Urinary bladder (tissue), 3 donors: ENCODE measurements at regions not wholly inside any gene's neighbourhood (a gene's known extent, or its start where the extent isn't known, plus 50 kb on each side); places are given as distances from the start of the nearest gene placed in this dataset.
A peak's percentile ranks its signal among the peaks of the same experiment; 100 is the strongest.
"Not testable (repeated sequence)": the region's sequence is repeated elsewhere in the genome, so short reads cannot be mapped to it uniquely, and the experiment has no call there.

Experiments used
- DNase-seq: peaks from one replicate; pipeline ENCODE4 v3.0.0-alpha.2; 2015; ENCODE audit errors: extremely low spot score
- H3K27ac ChIP-seq: one replicate; pipeline ENCODE4 v1.5.1; 2013; ENCODE audit warnings: low read depth, mild to moderate bottlenecking, moderate library complexity
- H3K36me3 ChIP-seq: one replicate; pipeline ENCODE4 v1.6.1; 2013; ENCODE audit warnings: mild to moderate bottlenecking, moderate library complexity; ENCODE audit not compliant: insufficient read depth
- H3K4me1 ChIP-seq: one replicate; pipeline ENCODE4 v1.6.1; 2013; ENCODE audit warnings: mild to moderate bottlenecking, moderate library complexity; ENCODE audit not compliant: insufficient read depth
- H3K4me3 ChIP-seq: one replicate; pipeline ENCODE4 v1.5.1; 2013; ENCODE audit warnings: low read depth, low read length
- WGBS: extraction: QIAGEN DNeasy Blood & Tissue Kit; methylation state at CpG from one replicate; pipeline ENCODE4 v1.1.7; 2013; 5-methylcytosine and 5-hydroxymethylcytosine counted together
- donor health status: healthy with polysubstance abuse.
- donor health status: healthy.

- no peak for DNase-seq
- H3K27ac ChIP-seq: no peak overlapping the region
- no peak overlapping the region for H3K4me3 ChIP-seq
- 96% methylated on average over 3 of the region's 3 CpGs for WGBS
- no peaks in the 10 kb centered on the region for H3K4me1 ChIP-seq
- H3K36me3 ChIP-seq: no peaks in the 10 kb centered on the region
Observed at GRCh38 chr10:21343087-21343486, 182.4 kb downstream of the SKIDA1 start.

GRCh38 chr10:21342499-21342898 is 183.0 kb downstream of the SKIDA1 start:
- not testable (repeated sequence) for H3K27ac ChIP-seq, H3K4me3 ChIP-seq, H3K4me1 ChIP-seq, DNase-seq, H3K36me3 ChIP-seq
- WGBS: 88% methylated on average over 1 of the region's 1 CpG

- Histone ChIP-seq H3K27ac (no peak overlapping the region), H3K4me1 (no peaks in the 10 kb centered on the region), H3K4me3 (no peak overlapping the region), H3K36me3 (no peaks in the 10 kb centered on the region)
- WGBS: 73% methylated on average over 3 of the region's 3 CpGs
- no peak for DNase-seq
Observed at GRCh38 chr10:21340331-21340730, 185.2 kb downstream of the SKIDA1 start.

DNA sequence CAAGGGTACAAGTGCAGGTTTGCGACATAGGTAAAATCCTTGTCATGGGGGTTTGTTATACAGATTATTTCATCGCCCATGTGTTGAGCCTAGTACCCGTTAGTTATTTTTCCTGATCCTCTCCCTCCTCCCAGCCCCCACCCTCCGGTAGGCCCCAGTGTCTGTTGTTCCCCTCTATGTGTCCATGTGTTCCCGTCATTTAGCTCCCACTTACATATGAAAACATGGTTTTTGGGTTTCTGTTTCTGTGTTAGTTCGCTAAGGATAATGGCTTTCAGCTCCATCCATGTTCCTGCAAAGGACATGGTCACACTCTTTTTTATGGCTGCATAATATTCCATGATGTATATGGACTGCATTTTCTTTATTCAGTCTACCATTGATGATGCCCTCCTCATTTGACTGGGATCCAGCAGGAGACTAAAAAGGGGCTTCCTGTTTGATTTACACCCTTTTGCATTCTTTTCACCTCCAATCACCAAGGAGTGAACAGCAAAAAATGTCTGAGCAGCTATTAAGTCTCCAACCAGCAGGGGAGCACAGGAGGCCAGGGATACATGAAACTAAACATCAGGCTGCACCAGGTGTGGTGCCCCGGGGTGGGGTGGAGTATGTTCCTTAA is 188.2 kb downstream of the SKIDA1 start:
- no peaks in the 10 kb centered on the region for H3K4me1 ChIP-seq
- no peaks in the 10 kb centered on the region for H3K36me3 ChIP-seq
- H3K4me3 ChIP-seq: no peak overlapping the region
- no peak overlapping the region for H3K27ac ChIP-seq
- no peak for DNase-seq
- 89% methylated on average over 7 of the region's 7 CpGs for WGBS

DNA sequence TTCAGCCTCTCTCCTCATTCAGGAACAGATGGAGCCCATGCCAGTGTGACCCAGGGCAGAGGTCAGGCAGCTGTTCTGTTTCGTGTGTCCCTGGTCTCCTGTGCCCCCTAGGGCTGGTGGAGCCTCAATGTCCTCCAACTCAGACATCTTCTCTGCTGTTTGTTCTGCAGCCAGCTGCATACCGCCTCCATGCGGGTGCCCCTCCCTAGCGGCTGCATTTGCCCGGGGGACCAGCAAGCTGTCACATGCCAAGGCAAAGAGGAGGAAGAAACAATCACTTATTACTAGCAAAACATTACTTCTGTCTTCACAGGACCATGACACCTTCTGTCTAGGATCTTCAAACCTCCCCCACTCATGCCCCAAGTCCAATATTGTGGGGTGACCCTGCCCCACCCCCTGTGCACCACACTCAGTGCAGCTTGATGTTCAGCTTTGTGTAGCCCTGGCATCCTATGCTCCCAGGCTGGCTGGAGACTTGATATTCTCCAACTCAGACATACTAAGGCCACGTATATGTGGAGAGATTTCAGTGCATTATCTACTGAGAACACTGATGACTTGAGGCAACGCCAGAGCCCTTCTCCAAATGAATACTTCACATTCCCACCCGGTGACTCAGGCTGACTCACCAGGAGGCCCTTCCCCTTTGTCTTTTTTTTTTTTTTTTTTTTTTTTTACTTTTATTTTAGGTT is 188.9 kb downstream of the SKIDA1 start:
- no peak for DNase-seq
- WGBS: 38% methylated on average over 8 of the region's 8 CpGs
- no peaks in the 10 kb centered on the region for H3K36me3 ChIP-seq
- no peak overlapping the region for H3K27ac ChIP-seq
- H3K4me3 ChIP-seq: no peak overlapping the region
- H3K4me1 ChIP-seq: no peaks in the 10 kb centered on the region

GRCh38 chr10:21334891-21335696 is 190.4 kb downstream of the SKIDA1 start:
- Histone ChIP-seq H3K27ac (no peak overlapping the region), H3K4me3 (no peak overlapping the region), H3K36me3 (no peaks in the 10 kb centered on the region), H3K4me1 (no peaks in the 10 kb centered on the region)
- no peak for DNase-seq
- WGBS: 37% methylated on average over 14 of the region's 14 CpGs

GRCh38 chr10:21330628-21331020 is 194.9 kb downstream of the SKIDA1 start:
- no peak overlapping the region for H3K4me3 ChIP-seq
- no peak overlapping the region for H3K27ac ChIP-seq
- DNase-seq: no peak
- no peaks in the 10 kb centered on the region for H3K36me3 ChIP-seq
- H3K4me1 ChIP-seq: no peaks in the 10 kb centered on the region
- 61% methylated on average over 6 of the region's 6 CpGs for WGBS

DNA sequence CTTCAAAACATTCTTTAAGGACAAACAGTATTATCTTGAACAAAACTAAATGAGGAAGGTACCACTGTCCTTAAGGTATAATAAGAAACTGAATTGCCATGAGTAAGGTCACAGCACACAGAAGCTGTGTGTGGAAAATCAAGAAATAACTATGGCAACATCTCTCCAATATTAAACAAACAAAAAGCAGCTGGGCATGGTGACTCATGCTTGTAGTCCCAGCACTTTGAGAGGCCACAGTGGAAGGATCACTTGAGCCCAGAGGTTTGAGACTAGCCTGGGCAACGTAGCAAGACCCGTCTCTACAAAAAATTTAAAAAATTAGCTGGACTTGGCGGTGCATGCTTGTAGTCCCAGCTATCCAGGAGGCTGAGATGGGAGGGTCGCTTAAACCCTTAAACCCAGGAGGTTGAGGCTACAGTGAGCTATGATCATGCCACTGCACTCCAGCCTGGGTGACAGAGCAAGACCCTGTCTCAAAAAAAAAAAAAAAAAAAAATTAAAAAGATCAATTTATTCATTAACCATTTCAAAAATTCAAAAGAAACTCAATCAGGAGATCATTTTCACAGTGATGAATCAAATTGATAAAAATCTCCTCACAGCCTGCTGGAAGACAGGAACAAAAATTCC is 195.4 kb downstream of the SKIDA1 start:
- H3K4me1 ChIP-seq: no peaks in the 10 kb centered on the region
- H3K36me3 ChIP-seq: no peaks in the 10 kb centered on the region
- WGBS: 55% methylated on average over 4 of the region's 4 CpGs
- peak overlapping the region; percentile 10 for H3K27ac ChIP-seq
- no peak overlapping the region for H3K4me3 ChIP-seq
- no peak for DNase-seq

- Histone ChIP-seq H3K36me3 (no peaks in the 10 kb centered on the region), H3K27ac (no peak overlapping the region), H3K4me3 (no peak overlapping the region), H3K4me1 (no peaks in the 10 kb centered on the region)
- no peak for DNase-seq
- WGBS: 80% methylated on average over 10 of the region's 10 CpGs
Observed at GRCh38 chr10:21327289-21327993, 198.0 kb downstream of the SKIDA1 start.

GRCh38 chr10:21326594-21327288 is 198.7 kb downstream of the SKIDA1 start:
- WGBS: 90% methylated on average over 5 of the region's 5 CpGs
- Histone ChIP-seq H3K4me3 (no peak overlapping the region), H3K4me1 (no peaks in the 10 kb centered on the region), H3K27ac (no peak overlapping the region), H3K36me3 (no peaks in the 10 kb centered on the region)
- DNase-seq: no peak

DNA sequence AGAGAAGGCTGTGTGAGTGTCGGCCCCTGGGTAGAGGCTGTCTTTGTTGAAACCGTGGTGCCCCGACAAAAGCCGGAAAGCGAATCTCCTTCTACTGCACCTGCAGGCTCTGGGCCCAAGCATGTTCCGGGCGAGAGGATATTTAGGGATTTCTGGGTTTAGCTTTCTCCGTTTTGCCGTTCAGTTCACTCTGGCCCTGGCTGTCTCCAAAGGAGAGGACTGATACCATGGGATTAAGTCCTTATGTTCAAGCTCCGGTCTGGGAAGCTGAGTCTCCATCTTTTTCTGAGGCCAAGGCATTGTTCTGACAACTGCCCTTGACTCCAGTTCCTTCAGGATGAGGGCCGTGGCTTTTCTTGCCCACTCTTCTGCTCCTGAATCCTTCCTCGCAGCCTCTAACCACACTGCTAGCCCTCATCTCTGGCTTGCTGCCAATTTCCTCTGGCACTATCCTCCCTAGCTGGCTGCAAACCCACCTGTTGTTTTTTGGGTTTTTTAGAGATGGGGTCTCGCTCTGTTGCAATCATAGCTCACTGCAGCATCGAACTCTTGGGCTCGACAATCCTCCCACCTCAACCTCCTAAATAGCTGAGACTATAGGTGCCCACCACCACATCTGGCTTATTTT is 206.8 kb downstream of the SKIDA1 start:
- H3K27ac ChIP-seq: no peak overlapping the region
- WGBS: 74% methylated on average over 15 of the region's 15 CpGs
- no peaks in the 10 kb centered on the region for H3K4me1 ChIP-seq
- H3K4me3 ChIP-seq: no peak overlapping the region
- H3K36me3 ChIP-seq: no peaks in the 10 kb centered on the region
- DNase-seq: no peak

DNA sequence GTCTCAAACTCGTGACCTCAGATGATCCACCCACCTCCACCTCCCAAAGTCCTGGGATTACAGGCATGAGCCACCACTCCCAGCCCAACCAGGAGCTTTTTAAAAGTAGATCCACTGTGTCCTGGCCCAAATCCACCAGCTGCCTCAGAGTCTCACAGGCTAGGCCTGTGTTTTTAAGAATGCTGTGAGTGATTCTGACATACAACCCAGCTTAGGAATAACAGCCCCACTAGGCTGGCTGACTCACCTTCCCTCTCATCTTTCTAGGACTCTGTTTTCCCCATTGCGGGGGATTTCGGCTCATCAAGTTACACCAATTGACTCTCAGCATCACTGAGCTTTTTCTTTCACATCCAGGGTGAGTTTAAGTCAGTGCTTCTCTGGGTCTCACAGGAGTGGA is 207.6 kb downstream of the SKIDA1 start:
- Histone ChIP-seq H3K36me3 (no peaks in the 10 kb centered on the region), H3K4me1 (no peaks in the 10 kb centered on the region), H3K4me3 (no peak overlapping the region), H3K27ac (no peak overlapping the region)
- no peak for DNase-seq
- WGBS: 93% methylated on average over 3 of the region's 3 CpGs
